ENCODE measurements at regions not wholly inside any gene's neighbourhood (a gene's known extent, or its start where the extent isn't known, plus 50 kb on each side); places are given as distances from the start of the nearest gene placed in this dataset.
A peak's percentile ranks its signal among the peaks of the same experiment; 100 is the strongest.

DNA sequence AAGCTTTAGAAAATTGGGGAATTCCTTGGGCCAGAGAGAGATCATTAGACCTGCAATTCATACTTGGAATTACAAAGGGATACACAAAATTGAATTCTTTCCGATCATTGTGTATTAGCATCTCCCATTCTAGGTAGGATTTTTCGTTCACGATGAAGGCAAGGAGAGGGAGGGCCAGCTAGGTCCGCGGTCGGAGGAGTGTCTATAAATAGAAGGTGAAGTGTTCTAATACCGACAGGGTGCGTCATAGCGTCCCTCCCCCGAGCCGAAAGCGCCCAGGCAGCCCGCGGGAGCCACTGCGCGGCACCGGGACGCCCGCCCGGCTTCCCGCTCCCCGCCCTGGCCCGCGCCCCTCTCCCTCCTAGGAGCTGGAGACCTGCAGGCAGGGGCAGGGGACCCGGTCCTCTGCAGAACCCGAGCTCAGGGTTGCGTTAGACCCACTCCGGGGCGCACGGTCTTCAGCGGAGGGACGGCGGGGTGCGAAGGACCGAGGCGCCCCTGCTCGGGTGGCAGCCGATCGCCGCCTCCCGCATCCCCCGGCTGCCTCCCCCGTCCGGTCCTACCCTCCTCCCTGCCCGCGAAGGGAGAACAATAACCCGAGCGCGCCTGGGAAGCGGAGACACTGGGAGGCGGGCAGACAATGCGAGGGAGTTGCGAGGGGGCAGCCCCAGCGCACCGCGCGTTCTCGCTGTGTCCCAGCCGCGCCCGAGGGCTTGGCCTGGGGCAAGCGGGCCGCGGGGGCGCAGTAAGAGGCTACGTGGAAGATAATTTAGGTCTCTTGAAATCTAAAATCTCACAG lies 114.2 kb upstream of the SERTAD2 start:
- DNase-seq (ENCODE audit: extremely low read depth, low read depth): peak; percentile 56
- H3K4me3 ChIP-seq (replicated peaks; ENCODE audit: low read depth, low read length): peak overlapping the region; percentile 60
- no peak for TF ChIP-seq CTCF (IDR thresholded peaks at IDR 0.05; ENCODE audit: low read depth, low read length, missing control alignments)

GRCh38 chr2:64768491-64769005 lies 114.8 kb upstream of the SERTAD2 start:
- no peak for DNase-seq (ENCODE audit: extremely low read depth, low read depth)
- TF ChIP-seq CTCF (IDR thresholded peaks at IDR 0.05; ENCODE audit: low read depth, low read length, missing control alignments): no peak
- H3K4me3 ChIP-seq (replicated peaks; ENCODE audit: low read depth, low read length): peak overlapping the region; percentile 60

DNA sequence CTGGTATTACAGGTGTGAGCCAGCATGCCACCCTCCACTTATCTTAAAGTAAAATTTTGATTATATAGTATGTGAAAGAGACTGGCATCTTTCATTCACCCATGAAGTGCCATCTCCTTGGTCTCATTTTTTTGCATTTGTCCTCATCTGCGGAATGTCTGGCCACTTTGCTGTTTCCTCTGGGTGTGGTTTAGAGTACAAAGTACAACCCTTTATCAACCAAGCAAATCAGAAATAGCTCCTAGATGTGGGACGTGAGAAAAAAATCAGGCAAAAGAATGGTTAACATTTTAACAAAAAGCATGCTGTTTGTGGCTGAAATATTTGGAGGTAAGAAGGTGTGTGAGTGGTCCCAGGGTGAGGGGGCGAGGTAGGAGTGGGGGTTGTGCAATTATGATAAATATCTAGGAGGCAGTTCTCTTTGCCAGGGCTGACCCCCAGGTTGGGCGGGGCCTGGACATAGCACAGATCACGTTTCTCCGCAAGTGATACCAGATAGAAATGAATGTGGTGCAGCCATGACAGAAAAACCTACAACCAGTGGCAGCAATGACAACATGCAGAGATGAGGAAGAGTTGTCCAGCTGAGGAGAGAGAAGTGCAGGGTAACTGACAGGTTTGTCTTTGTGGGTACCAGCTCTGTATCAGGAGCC lies 115.8 kb upstream of the SERTAD2 start:
- no peak for TF ChIP-seq CTCF (IDR thresholded peaks at IDR 0.05; ENCODE audit: low read depth, low read length, missing control alignments)
- no peak for DNase-seq (ENCODE audit: extremely low read depth, low read depth)
- no peak overlapping the region for H3K4me3 ChIP-seq (replicated peaks; ENCODE audit: low read depth, low read length)

DNA sequence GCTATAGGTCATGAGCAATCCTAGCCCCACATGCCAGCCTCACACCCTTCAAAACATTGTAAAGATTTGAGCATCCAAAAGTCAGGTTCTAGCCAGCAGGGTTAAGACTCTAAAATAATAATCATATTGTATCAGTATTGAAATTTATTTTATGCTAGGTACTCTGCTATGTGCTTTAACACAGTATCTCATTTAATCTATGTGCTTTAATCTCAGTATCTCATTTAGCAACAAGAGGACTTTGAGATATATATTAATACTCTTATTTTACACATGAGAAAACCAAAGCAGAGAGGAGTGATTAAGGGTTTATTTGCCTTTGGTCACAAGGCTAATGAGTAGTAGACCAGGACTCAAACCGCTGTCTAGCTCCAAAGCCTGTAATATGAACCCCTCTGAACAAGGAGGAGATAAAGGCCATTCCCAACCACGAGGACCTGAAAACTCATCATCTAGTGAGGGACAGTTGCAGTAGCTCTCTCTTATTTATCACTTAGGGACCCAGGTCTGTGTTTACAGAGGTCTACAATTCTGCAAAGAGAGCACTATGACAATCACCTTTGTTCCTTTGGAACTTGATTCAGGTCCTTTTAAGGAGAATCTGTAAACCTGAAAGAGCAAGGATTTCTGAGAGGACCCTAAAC lies 116.5 kb upstream of the SERTAD2 start:
- H3K4me3 ChIP-seq (replicated peaks; ENCODE audit: low read depth, low read length): no peak overlapping the region
- no peak for TF ChIP-seq CTCF (IDR thresholded peaks at IDR 0.05; ENCODE audit: low read depth, low read length, missing control alignments)
- DNase-seq (ENCODE audit: extremely low read depth, low read depth): no peak

- no peak for TF ChIP-seq CTCF (IDR thresholded peaks at IDR 0.05; ENCODE audit: low read depth, low read length, missing control alignments)
- DNase-seq (ENCODE audit: extremely low read depth, low read depth): peak; percentile 69
- no peak overlapping the region for H3K4me3 ChIP-seq (replicated peaks; ENCODE audit: low read depth, low read length)
Observed at GRCh38 chr2:64770781-64771334, 117.1 kb upstream of the SERTAD2 start.

DNA sequence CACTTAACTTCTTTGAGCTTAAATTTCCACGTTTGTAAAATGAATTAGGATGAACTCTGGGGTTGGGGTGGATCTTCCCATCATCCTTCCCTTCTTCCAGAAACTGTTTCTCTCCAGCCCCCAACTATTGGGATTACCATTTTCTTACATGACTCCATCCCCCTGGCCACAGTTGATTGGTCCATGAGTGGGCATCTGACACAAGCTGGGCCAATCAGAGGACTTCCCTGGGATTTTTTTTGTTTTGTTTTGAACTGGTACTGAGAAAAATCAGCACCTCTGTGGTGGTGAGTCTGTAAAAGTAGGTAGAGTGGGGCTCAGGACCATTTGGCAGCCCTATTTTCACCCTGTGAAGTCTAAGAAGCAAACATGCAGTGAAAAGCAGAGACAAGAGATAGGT lies 118.0 kb upstream of the SERTAD2 start:
- no peak overlapping the region for H3K4me3 ChIP-seq (replicated peaks; ENCODE audit: low read depth, low read length)
- DNase-seq (ENCODE audit: extremely low read depth, low read depth): no peak
- TF ChIP-seq CTCF (IDR thresholded peaks at IDR 0.05; ENCODE audit: low read depth, low read length, missing control alignments): no peak

Data from HFF-Myc (cell line).